ENCODE measurements at regions not wholly inside any gene's neighbourhood (a gene's known extent, or its start where the extent isn't known, plus 50 kb on each side); places are given as distances from the start of the nearest gene placed in this dataset.
"Not testable (repeated sequence)": the region's sequence is repeated elsewhere in the genome, so short reads cannot be mapped to it uniquely, and the experiment has no call there.

GRCh38 chr9:591292-591691, 250.2 kb upstream of the DMRT1 start:
- peak; percentile 90 for DNase-seq

- no peak for DNase-seq
Measured at GRCh38 chr9:592225-592624, 249.3 kb upstream of the DMRT1 start.

GRCh38 chr9:592733-593132, 248.8 kb upstream of the DMRT1 start:
- no peak for DNase-seq

- DNase-seq: no peak
Measured at GRCh38 chr9:593809-594208, 247.7 kb upstream of the DMRT1 start.

- no peak for DNase-seq
Measured at GRCh38 chr9:596703-597102, 244.8 kb upstream of the DMRT1 start.

GRCh38 chr9:600006-600405, 241.5 kb upstream of the DMRT1 start:
- DNase-seq: no peak

GRCh38 chr9:602716-603115, 238.8 kb upstream of the DMRT1 start:
- no peak for DNase-seq

- DNase-seq: no peak
Measured at GRCh38 chr9:603126-603525, 238.4 kb upstream of the DMRT1 start.

GRCh38 chr9:607417-607816, 234.1 kb upstream of the DMRT1 start:
- no peak for DNase-seq

- peak; percentile 88 for DNase-seq
Measured at GRCh38 chr9:613771-614347, 227.6 kb upstream of the DMRT1 start.

GRCh38 chr9:614431-614830, 227.1 kb upstream of the DMRT1 start:
- DNase-seq: peak; percentile 30

- DNase-seq: no peak
Measured at GRCh38 chr9:615756-616155, 225.7 kb upstream of the DMRT1 start.

- DNase-seq: no peak
Measured at GRCh38 chr9:616694-617093, 224.8 kb upstream of the DMRT1 start.

GRCh38 chr9:617445-618085, 223.9 kb upstream of the DMRT1 start:
- DNase-seq: no peak

- DNase-seq: no peak
Measured at GRCh38 chr9:618478-618877, 223.0 kb upstream of the DMRT1 start.

GRCh38 chr9:621201-621855, 220.2 kb upstream of the DMRT1 start:
- no peak for DNase-seq

- peak; percentile 80 for DNase-seq
Measured at GRCh38 chr9:624935-625500, 216.5 kb upstream of the DMRT1 start.

GRCh38 chr9:625613-626012, 215.9 kb upstream of the DMRT1 start:
- peak; percentile 27 for DNase-seq

- not testable (repeated sequence) for DNase-seq
Measured at GRCh38 chr9:626114-626513, 215.4 kb upstream of the DMRT1 start.

- peak; percentile 27 for DNase-seq
Measured at GRCh38 chr9:626596-626995, 214.9 kb upstream of the DMRT1 start.

GRCh38 chr9:627336-627970, 214.0 kb upstream of the DMRT1 start:
- DNase-seq: peak; percentile 60

- no peak for DNase-seq
Measured at GRCh38 chr9:629146-629545, 212.4 kb upstream of the DMRT1 start.

GRCh38 chr9:630817-631216, 210.7 kb upstream of the DMRT1 start:
- no peak for DNase-seq

GRCh38 chr9:631596-631995, 209.9 kb upstream of the DMRT1 start:
- DNase-seq: peak; percentile 76
